ENCODE measurements at regions not wholly inside any gene's neighbourhood (a gene's known extent, or its start where the extent isn't known, plus 50 kb on each side); places are given as distances from the start of the nearest gene placed in this dataset.

DNA sequence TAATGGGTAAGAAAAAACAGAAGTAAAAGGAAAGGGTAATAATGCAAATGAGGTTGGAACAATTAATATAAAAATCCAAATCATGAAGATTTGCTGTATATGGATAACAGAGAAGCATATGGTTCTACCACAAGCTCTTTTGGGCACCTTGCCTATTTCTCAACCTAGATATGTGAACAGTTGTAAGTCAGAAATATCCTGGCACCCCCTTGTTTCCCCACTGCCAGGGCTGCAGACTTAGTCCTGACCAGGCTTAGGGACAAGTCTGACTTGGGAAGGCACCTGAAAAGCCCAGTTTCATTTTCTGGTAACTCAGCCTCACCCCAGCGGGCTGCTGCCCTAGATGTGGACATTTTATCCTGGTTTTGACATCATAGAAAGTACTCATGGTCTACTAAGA lies 183.2 kb upstream of the STAC start:
- no peak for DNase-seq

DNA sequence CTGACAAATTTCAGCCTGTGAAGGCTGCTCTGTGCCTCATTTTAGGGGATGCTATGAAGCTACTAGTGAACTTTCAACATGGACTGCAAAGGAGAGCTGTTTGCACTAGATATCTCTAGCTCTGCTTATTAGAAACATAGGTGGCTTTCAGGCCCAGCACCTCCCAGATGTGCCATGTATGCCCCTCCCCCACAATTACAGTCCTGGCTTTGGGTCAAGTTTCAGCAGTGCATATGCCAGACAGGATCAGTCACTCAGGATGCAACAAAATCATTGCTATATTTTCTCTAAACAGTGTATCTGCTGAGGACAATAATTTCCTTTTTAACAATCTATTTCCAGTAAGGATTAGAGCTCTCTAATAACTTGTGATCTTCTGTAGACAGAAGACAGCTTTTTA lies 178.8 kb upstream of the STAC start:
- no peak for DNase-seq

DNA sequence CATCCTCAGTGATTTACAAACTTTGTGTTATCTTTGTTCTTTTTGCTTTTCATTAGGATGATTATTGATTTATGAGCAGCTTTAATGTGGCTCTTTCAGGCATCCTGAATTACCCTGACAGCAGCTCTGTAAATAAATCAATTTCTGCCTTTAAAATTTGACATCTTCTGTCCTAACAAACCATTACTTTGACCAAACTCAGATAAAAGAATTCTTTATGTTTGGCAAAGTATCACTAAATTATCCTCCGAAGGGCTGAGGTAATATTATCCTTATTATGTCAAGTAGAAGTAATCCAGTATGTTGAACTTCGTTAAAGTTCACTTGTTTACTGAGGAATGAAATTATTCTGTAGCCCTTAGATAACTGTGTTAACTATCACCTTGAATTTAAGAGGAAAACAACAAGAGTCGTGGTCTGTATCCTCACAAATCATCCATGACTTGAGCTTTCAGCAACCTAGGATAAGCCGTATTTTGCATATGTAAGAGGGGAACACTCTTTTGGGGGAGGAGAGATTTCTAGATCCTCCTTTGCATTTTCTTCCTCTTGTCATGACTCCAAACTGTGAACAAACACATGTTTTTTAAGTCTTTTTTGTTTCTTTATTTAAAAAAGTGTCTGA lies 173.2 kb upstream of the STAC start:
- no peak for DNase-seq

- DNase-seq = no peak
These were observed 169.3 kb upstream of the STAC start for GRCh38 chr3:36210840-36211651.

- no peak for DNase-seq
These were observed 168.7 kb upstream of the STAC start for GRCh38 chr3:36211652-36211999.

DNA sequence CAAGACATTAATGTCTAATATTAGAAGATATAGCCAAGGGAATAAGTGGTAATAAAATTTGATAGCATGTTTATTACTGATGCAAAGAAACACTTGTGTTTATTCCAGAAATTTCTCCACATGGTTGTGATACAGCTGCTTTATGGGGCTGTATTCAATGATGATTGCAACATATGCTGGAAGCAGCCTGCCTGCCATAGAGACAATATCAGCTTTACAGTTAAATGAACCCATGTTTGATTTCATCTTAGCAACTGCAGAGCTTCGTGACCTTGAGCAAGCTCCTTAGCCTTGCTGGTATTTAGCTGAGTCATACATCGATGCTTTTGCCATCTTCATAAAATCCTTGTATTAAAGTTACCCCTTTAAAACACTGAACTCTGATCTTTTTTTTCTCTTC lies 168.1 kb upstream of the STAC start:
- DNase-seq = no peak

DNA sequence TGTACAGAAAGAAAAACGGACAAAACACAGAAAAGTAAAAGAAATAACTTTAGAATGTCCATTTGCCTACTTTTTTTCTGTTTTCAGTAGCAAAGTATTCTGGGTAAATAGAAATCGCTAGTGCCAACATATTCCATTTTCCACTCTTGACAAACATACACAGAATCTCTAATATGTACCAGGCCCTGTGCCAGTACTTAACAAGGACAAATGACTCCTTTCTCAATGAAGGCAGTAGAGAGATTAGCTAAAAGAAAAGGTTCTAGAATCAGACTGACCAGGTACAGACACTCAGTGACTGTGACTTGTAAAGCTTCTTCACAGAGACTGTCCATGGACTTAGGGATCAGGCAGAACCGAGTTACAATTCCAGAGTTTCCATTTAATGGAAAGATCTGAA lies 165.8 kb upstream of the STAC start:
- DNase-seq = no peak

GRCh38 chr3:36215241-36215640 lies 165.1 kb upstream of the STAC start:
- no peak for DNase-seq

DNA sequence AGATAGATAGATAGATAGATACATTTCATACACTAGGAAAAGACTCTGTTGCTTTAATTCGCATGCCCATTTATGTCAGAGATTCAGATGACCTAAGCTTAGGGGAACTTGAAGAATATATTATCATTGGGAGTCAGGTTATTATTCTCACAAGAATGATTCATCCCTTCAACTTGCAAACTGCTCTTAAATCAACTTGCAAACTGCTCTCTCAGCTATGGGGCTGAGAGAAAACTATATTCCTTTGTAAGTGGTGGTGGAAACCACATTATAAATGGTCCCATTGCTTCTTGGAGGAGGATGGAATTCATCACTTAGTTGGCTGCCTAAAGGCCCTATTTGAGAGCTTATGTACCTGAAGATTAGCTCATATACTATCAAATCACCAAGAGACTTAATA lies 160.9 kb upstream of the STAC start:
- DNase-seq = no peak

- no peak for DNase-seq
These were observed 160.1 kb upstream of the STAC start for GRCh38 chr3:36220173-36220572.

- no peak for DNase-seq
These were observed 158.3 kb upstream of the STAC start for GRCh38 chr3:36221975-36222374.

GRCh38 chr3:36227980-36228379 lies 152.3 kb upstream of the STAC start:
- no peak for DNase-seq

- DNase-seq = no peak
These were observed 150.8 kb upstream of the STAC start for GRCh38 chr3:36229496-36229895.

- no peak for DNase-seq
These were observed 147.4 kb upstream of the STAC start for GRCh38 chr3:36232797-36233489.

DNA sequence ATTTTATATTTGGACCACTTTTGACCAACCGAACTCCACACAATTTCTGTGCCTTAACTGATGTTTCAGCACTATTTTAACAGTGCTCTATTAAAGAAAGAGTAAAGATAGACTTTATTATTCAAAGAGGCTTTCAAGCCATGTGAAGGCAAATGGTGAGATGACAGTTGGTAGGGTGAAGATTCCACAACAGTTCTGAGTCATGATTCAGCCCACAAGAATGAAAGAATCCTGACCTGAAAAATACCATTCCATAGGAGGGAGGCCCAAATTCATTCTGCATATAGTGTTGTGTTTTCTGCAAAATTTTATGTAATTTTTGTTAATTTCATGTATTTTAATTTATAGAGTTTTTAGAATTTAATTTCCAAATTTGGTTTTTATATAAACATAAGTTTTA lies 135.6 kb upstream of the STAC start:
- DNase-seq = no peak

GRCh38 chr3:36248374-36248773 lies 131.9 kb upstream of the STAC start:
- DNase-seq = no peak

DNA sequence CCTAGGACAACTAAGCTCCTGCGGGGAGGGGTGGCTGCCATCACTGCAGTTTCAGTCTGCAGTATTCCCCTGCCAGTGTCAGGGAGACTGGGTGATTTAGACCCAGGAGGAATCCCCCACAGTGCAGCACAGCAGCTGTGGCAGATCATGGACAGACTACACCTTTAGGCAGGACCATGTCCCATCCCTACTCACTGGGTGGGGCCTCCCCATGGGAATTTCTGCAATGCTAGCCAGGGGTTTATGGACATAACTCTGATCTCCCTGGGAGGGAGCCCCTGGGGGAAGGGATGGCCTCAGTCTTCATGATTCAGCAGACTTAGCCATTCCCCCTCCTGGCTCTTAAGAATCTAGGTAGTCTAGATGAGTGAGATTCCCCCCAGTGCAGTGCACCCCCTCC lies 130.1 kb upstream of the STAC start:
- no peak for DNase-seq

DNA sequence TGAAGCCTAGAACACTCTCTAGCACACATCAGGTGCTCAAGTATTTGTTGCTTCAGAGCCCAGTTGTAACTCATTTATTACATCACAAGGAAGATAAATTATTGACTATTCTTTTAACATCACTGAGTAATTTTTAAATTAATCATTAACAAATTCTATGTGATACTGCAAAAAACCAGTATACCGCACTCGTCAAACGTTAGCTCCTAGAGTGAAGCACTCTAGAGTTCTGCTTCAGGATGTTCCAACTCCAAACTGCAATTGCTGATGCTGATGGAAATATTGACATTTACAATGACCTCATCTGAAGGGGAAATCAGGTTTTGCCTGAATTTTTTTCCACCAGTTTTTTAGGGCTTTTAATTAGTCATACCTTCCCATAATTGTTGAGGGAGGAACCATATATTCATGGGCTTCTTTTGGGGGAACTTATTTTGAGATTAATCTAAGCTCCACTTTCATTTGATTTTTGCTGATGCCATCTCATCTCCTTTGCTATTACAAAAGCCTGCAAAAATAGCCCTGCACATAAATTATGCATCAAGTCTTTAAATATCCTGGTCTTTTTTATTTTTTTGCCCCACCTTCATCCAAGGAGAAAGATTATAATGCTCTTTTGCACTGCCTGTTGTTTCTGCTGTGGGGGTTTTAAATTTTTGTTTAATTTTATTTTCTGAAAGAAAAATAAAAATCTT lies 123.0 kb upstream of the STAC start:
- no peak for DNase-seq

GRCh38 chr3:36258421-36258820 lies 121.9 kb upstream of the STAC start:
- no peak for DNase-seq

DNA sequence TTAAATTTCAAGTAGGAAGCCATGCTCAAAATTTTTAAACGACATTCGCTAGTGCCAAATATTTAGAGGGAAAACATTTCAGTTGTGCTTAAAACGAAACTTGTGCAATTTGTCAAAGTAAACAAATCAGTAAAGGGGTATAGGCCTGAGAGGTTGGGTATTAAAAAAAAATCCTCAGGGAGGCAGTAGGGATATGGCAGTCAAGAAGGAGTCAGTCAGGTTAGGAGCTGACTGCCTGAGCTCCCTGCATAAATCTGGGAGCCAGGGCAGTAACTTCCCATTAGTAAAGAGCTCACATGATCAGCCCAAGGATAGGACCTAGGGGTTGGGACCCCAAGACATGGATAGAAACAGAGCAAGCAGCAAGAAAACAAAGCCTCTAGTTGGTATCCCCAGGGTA lies 120.7 kb upstream of the STAC start:
- DNase-seq = no peak

DNA sequence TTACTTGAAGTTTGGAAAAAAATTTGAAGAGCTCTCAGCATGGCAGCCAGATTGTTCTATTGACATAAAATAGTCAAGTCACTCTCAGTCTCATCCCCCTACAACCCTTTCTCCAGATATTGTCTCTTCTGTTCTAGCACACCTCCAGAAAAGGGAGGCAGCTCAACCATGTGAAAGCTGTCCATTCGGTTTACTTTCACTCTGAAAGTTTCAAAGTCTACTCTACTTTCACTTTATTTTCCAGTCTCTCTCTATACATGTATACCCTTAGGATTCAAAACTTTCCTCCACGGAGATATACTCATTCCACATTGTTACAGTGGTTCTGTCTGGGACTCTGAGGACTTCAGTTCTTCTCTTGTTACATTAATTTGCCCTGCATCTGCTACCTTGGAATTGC lies 111.0 kb upstream of the STAC start:
- DNase-seq = no peak

- no peak for DNase-seq
These were observed 97.5 kb upstream of the STAC start for GRCh38 chr3:36282766-36283165.

- no peak for DNase-seq
These were observed 85.0 kb upstream of the STAC start for GRCh38 chr3:36295296-36295695.

DNA sequence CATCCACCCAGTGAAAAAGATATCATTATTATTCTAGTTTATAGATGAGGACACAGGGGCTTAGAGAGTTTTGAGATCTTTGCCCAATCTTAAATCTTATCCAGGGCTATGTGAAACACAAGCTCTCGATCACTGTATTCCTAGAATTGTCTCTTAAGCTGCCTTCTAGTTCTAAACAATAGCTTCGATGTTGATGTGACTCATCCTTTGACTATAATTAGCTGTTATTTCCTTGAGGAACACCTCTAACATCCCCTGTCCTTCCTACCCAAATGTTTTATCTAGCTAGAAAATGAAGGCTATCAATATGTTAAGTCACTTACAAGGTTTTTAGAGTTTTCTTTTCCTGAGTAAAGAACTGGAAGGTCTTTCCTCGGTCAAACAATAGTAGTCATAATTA lies 83.1 kb upstream of the STAC start:
- DNase-seq = no peak
